ENCODE measurements at regions not wholly inside any gene's neighbourhood (a gene's known extent, or its start where the extent isn't known, plus 50 kb on each side); places are given as distances from the start of the nearest gene placed in this dataset.
"Not testable (repeated sequence)": the region's sequence is repeated elsewhere in the genome, so short reads cannot be mapped to it uniquely, and the experiment has no call there.

GRCh38 chrX:5290635-5291034 is 938.0 kb downstream of the NLGN4X start:
- no peak for DNase-seq (ENCODE audit: low read depth)

GRCh38 chrX:5289949-5290348 is 938.7 kb downstream of the NLGN4X start:
- not testable (repeated sequence) for DNase-seq (ENCODE audit: low read depth)

GRCh38 chrX:5278908-5279307 is 949.8 kb downstream of the NLGN4X start:
- DNase-seq (ENCODE audit: low read depth) = no peak

- DNase-seq (ENCODE audit: low read depth) = no peak
These were observed 963.3 kb downstream of the NLGN4X start for GRCh38 chrX:5265324-5265850.

- DNase-seq (ENCODE audit: low read depth) = no peak
These were observed 978.6 kb downstream of the NLGN4X start for GRCh38 chrX:5250106-5250505.

- no peak for DNase-seq (ENCODE audit: low read depth)
These were observed 986.4 kb downstream of the NLGN4X start for GRCh38 chrX:5242091-5242790.

- DNase-seq (ENCODE audit: low read depth) = no peak
These were observed 991.9 kb downstream of the NLGN4X start for GRCh38 chrX:5236749-5237148.

GRCh38 chrX:5236096-5236495 is 992.6 kb downstream of the NLGN4X start:
- DNase-seq (ENCODE audit: low read depth) = no peak

- no peak for DNase-seq (ENCODE audit: low read depth)
These were observed 994.8 kb downstream of the NLGN4X start for GRCh38 chrX:5233830-5234229.

- no peak for DNase-seq (ENCODE audit: low read depth)
These were observed 1008.2 kb downstream of the NLGN4X start for GRCh38 chrX:5220421-5220820.

- DNase-seq (ENCODE audit: low read depth) = no peak
These were observed 1033.9 kb downstream of the NLGN4X start for GRCh38 chrX:5194806-5195205.

- no peak for DNase-seq (ENCODE audit: low read depth)
These were observed 1048.4 kb downstream of the NLGN4X start for GRCh38 chrX:5180135-5180741.

- no peak for DNase-seq (ENCODE audit: low read depth)
These were observed 1051.9 kb downstream of the NLGN4X start for GRCh38 chrX:5176766-5177165.

GRCh38 chrX:5163663-5164062 is 1065.0 kb downstream of the NLGN4X start:
- DNase-seq (ENCODE audit: low read depth) = no peak

- no peak for DNase-seq (ENCODE audit: low read depth)
These were observed 1073.4 kb downstream of the NLGN4X start for GRCh38 chrX:5155301-5155700.

- no peak for DNase-seq (ENCODE audit: low read depth)
These were observed 1082.7 kb downstream of the NLGN4X start for GRCh38 chrX:5145957-5146356.

- no peak for DNase-seq (ENCODE audit: low read depth)
These were observed 1086.0 kb downstream of the NLGN4X start for GRCh38 chrX:5142644-5143043.

- DNase-seq (ENCODE audit: low read depth) = no peak
These were observed 1106.4 kb downstream of the NLGN4X start for GRCh38 chrX:5122181-5122678.

- DNase-seq (ENCODE audit: low read depth) = no peak
These were observed 1110.9 kb downstream of the NLGN4X start for GRCh38 chrX:5117816-5118215.

GRCh38 chrX:5113128-5113527 is 1115.5 kb downstream of the NLGN4X start:
- DNase-seq (ENCODE audit: low read depth) = no peak

- DNase-seq (ENCODE audit: low read depth) = no peak
These were observed 1128.7 kb downstream of the NLGN4X start for GRCh38 chrX:5100004-5100403.

- no peak for DNase-seq (ENCODE audit: low read depth)
These were observed 1142.3 kb downstream of the NLGN4X start for GRCh38 chrX:5086388-5086787.

GRCh38 chrX:5084279-5084678 is 1144.4 kb downstream of the NLGN4X start:
- DNase-seq (ENCODE audit: low read depth) = no peak

- DNase-seq (ENCODE audit: low read depth) = no peak
These were observed 1146.0 kb downstream of the NLGN4X start for GRCh38 chrX:5082705-5083104.
